ENCODE measurements at regions not wholly inside any gene's neighbourhood (a gene's known extent, or its start where the extent isn't known, plus 50 kb on each side); places are given as distances from the start of the nearest gene placed in this dataset.
"Not testable (repeated sequence)": the region's sequence is repeated elsewhere in the genome, so short reads cannot be mapped to it uniquely, and the experiment has no call there.

DNA sequence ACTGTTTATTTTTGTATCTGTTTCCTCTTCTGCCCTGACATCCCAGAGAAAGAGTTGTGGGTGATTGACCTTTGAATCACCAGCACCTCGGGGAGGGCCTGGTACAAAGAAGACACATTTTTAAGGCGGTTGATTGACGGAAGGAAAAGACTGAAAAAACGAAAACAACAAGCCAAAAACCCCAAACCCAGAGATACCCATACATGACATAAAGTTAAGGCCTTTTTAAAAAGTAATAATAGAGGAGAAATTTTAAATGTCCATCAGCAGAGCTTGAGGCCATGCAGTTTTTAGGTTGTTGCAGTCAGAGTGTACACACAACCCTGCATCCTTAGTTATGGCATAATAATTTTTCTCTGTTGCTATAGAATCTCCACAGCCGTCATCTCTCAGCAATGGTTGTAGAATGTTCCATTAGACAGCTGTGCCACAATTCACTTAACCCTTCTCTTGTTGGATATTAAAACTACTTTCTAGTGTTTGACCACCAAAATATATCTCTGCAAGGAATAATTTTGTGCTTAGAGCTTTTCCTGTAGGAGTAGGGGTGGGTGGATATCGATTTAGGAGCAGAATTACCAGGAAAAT is 110.2 kb downstream of the GNL3L start:
- intact Hi-C loops (cut with DNase I), result no loop called here
- Histone ChIP-seq H3K36me3 (no peaks in the 10 kb centered on the region), H3K4me3 (peak overlapping the region in 1 of 2 donors; percentile 38), H3K9me3 (no peaks in the 10 kb centered on the region), H3K4me1 (no peaks in the 10 kb centered on the region), H3K27ac (peak overlapping the region; percentile 89 to 90), H3K27me3 (no peaks in the 10 kb centered on the region)
- DNase-seq (peak in 1 of 4 donors; percentile 7), ATAC-seq (no peak)
- TF ChIP-seq, protein P1, sequence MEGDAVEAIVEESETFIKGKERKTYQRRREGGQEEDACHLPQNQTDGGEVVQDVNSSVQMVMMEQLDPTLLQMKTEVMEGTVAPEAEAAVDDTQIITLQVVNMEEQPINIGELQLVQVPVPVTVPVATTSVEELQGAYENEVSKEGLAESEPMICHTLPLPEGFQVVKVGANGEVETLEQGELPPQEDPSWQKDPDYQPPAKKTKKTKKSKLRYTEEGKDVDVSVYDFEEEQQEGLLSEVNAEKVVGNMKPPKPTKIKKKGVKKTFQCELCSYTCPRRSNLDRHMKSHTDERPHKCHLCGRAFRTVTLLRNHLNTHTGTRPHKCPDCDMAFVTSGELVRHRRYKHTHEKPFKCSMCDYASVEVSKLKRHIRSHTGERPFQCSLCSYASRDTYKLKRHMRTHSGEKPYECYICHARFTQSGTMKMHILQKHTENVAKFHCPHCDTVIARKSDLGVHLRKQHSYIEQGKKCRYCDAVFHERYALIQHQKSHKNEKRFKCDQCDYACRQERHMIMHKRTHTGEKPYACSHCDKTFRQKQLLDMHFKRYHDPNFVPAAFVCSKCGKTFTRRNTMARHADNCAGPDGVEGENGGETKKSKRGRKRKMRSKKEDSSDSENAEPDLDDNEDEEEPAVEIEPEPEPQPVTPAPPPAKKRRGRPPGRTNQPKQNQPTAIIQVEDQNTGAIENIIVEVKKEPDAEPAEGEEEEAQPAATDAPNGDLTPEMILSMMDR (IDR thresholded peaks at IDR 0.05), result no peak

DNA sequence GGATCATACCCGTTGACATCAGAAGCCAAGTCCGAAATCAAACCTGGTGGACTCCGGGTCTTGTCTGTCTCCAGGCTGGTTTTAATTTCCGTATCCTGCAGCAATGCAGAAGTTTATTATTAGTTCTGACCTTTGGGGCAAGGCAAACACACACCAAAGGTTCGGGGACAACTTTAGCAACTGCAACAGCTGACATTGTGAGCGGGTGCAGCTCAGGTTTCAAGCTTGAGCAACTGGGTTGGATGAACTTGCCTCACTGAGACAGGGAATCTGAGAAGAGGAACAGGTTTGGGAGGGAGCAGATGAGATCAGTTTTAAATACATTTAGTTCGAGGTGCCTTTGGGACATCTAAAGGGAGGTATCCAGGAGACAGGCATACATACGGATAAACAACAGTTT is 110.7 kb downstream of the GNL3L start:
- ATAC-seq (no peak), DNase-seq (peak in 1 of 4 donors; percentile 5)
- Histone ChIP-seq H3K27ac (peak overlapping the region in 1 of 2 donors; percentile 90), H3K36me3 (no peaks in the 10 kb centered on the region), H3K27me3 (no peaks in the 10 kb centered on the region), H3K9me3 (no peaks in the 10 kb centered on the region), H3K4me3 (no peak overlapping the region), H3K4me1 (no peaks in the 10 kb centered on the region)
- intact Hi-C loops (cut with DNase I), result no loop called here
- TF ChIP-seq, protein P1 (IDR thresholded peaks at IDR 0.05), result no peak

DNA sequence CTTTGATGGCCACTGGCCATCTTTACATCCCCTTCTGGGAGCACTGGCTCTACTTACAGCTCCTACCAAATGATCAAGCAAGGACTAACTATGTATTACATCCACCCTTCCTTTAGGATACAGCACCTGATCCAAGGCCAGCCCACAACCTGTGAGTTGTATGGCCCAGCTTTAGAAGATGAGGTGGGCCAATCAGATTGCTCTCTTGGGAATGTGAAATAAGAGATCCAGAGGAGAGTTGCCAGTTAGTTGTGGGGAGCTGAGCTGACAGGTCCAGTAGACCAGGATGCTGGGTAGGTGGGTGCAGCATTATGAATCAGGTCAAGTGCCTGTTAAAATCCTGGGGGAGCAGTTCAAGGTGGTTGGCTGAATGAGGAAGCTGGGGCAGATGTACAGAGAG is 111.5 kb downstream of the GNL3L start:
- Histone ChIP-seq H3K4me3 (no peak overlapping the region), H3K36me3 (no peaks in the 10 kb centered on the region), H3K27me3 (no peaks in the 10 kb centered on the region), H3K9me3 (no peaks in the 10 kb centered on the region), H3K27ac (no peak overlapping the region), H3K4me1 (no peaks in the 10 kb centered on the region)
- no peak for ATAC-seq
- intact Hi-C loops (cut with DNase I), result no loop called here
- TF ChIP-seq, protein P1 (IDR thresholded peaks at IDR 0.05), result no peak
- DNase-seq, result no peak

DNA sequence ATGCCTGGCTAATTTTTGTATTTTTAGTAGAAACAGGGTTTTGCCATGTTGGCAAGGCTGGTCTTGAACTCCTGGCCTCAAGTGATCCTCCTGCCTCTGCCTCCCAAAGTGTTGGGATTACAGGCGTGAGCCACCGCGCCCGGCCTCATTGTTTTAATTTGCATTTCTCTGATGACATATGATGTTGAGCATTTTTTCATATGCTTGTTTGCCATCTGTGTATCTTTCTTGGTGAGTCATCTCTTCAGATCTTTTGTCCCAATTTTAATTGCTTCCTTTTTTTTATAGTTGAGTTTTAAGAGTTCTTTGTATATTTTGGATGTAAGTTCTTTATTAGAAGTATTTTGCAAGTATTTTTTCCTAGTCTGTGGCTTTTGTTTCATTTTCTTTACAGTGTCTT is 117.6 kb downstream of the GNL3L start:
- H3K27me3 ChIP-seq; ATAC-seq; H3K27ac ChIP-seq; DNase-seq; H3K9me3 ChIP-seq; H3K4me1 ChIP-seq; H3K36me3 ChIP-seq; intact Hi-C loops (cut with DNase I); H3K4me3 ChIP-seq: not testable (repeated sequence)

DNA sequence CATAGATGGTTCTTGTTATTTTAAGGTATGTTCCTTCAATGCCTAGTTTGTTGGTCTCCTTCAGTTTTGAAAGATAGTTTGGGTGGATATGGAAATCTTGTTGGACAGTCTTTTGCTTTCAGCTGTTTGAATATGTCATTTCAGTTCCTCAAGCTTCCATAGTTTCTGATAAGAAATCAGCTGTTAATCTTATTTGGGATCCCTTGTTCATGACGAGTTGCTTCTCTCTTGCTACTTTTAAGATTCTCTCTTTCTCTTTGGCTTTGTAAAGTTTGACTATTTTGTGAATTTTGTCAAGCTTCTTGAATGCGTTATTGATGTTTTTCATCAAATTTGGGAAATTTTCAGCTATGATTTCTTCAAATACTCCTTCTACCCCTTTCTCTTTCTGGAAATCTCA is 129.5 kb downstream of the GNL3L start:
- peaks cover 0 to 5% of the 10 kb centered on the region in 2 donors for H3K9me3 ChIP-seq
- intact Hi-C loops (cut with DNase I), result no loop called here
- no peak overlapping the region for H3K27ac ChIP-seq
- no peaks in the 10 kb centered on the region for H3K27me3 ChIP-seq
- DNase-seq (no peak), ATAC-seq (no peak)
- no peaks in the 10 kb centered on the region for H3K36me3 ChIP-seq
- TF ChIP-seq, protein P1 (IDR thresholded peaks at IDR 0.05), result no peak
- H3K4me3 ChIP-seq, result no peak overlapping the region
- no peaks in the 10 kb centered on the region for H3K4me1 ChIP-seq

DNA sequence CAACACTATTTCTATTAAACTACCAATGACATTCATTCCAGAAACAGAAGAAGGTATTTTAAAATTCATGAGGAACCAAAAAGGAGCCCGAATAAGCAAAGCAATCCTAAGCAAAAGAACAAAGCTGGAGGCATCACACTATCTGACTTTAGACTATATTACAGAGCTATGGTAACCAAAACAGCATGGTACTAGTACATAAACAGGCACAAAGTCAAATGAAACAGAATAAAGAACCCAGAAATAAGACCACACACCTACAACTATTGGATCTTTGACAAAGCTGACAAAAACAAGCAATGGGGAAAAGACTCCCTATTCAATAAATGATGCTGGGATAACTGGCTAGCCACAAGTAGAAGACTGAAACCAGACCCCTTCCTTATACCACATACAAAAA is 122.3 kb downstream of the ITIH6 start:
- H3K36me3 ChIP-seq, result no peaks in the 10 kb centered on the region
- no peak for ATAC-seq
- no peak overlapping the region for H3K27ac ChIP-seq
- H3K27me3 ChIP-seq, result no peaks in the 10 kb centered on the region
- TF ChIP-seq, protein P1 (IDR thresholded peaks at IDR 0.05), result no peak
- no peak overlapping the region for H3K4me3 ChIP-seq
- intact Hi-C loops (cut with DNase I), result no loop called here
- H3K9me3 ChIP-seq, result peaks cover 0 to 4% of the 10 kb centered on the region in 2 donors
- DNase-seq, result no peak
- no peaks in the 10 kb centered on the region for H3K4me1 ChIP-seq
